HepG2 (cell line): ENCODE measurements at regions not wholly inside any gene's neighbourhood (a gene's known extent, or its start where the extent isn't known, plus 50 kb on each side); places are given as distances from the start of the nearest gene placed in this dataset.
A peak's percentile ranks its signal among the peaks of the same experiment; 100 is the strongest.

ENCODE experiments used
- ATAC-seq: fragments of 200-7000 bp; cut with Tn5 transposase; 3 replicates; pipeline ENCODE4 v1.9.1; 2020; ENCODE audit warnings: mild to moderate bottlenecking, moderate library complexity
- BruUV-seq: library from RNA; stranded (reverse); fragments of 400-500 nt; replicated peaks from 2 replicates; lab custom pipeline; 2021; lab: Mats Ljungman, UMichigan
- CTCF ChIA-PET: fragments of 300-600 bp; formaldehyde crosslinking; extraction: SDS; loops from one replicate; lab custom pipeline; 2021; ENCODE audit warnings: low total read pairs, inconsistent platforms, low intra/inter-chr PET ratio; lab: Yijun Ruan, JAX
- POLR2A ChIA-PET: fragments of 350-600 bp; sonication (Branson Sonifier 250); formaldehyde crosslinking; loops from one replicate; lab custom pipeline; 2020; ENCODE audit warnings: antibody characterized with exemption, inconsistent platforms; lab: Yijun Ruan, JAX
- DNase-seq: peaks from one replicate; pipeline ENCODE4 v3.0.0-alpha.2; 2015; ENCODE audit warnings: low spot score
- FAIRE-seq: peaks from 3 replicates; lab custom pipeline; 2011; peaks lifted over from hg19 to GRCh38; lab: Jason Lieb, UNC
- H2AFZ ChIP-seq: one replicate; pipeline ENCODE4 v1.6.1; 2011; ENCODE audit warnings: low read length, inconsistent platforms
- H3K27ac ChIP-seq: fragments of 300-600 bp; 3 replicates; pipeline ENCODE4 v1.8.0; 2011; ENCODE audit warnings: mixed run types, mild to moderate bottlenecking, mixed read lengths, low read length, inconsistent platforms; ENCODE audit not compliant: insufficient read depth; ENCODE audit errors: extremely low read length
- H3K27me3 ChIP-seq, 2 experiments: fragments of 200-600 bp in 1 of 2; 2 replicates in 1 of 2; 3 replicates in 1 of 2; pipeline versions ENCODE4 v1.6.0 to v1.8.0; 2011; ENCODE audit warnings: low read length in 2 of 2, mild to moderate bottlenecking in 2 of 2, moderate library complexity in 2 of 2, inconsistent platforms in 1 of 2; ENCODE audit not compliant: insufficient read depth in 2 of 2, control insufficient read depth in 1 of 2
- H3K36me3 ChIP-seq, 2 experiments: fragments of 200-600 bp in 1 of 2; replicated peaks in 1 of 2; 2 replicates in 1 of 2; 3 replicates in 1 of 2; pipeline versions ENCODE4 v1.5.1 to v1.8.0; 2011; ENCODE audit warnings: low read length in 2 of 2, inconsistent platforms in 1 of 2; ENCODE audit not compliant: insufficient read depth in 2 of 2, control insufficient read depth in 1 of 2
- H3K4me1 ChIP-seq: 2 replicates; pipeline ENCODE4 v1.5.1; 2012; ENCODE audit warnings: low read length, inconsistent platforms; ENCODE audit not compliant: insufficient read depth
- H3K4me2 ChIP-seq: 2 replicates; pipeline ENCODE4 v1.6.0; 2011; ENCODE audit warnings: low read depth, low read length, inconsistent platforms
- H3K4me3 ChIP-seq, 3 experiments: fragments of 200-600 bp in 1 of 3; sonication (generic), shearing (Covaris generic) in 1 of 3; replicated peaks in 1 of 3; 2 replicates each; pipeline ENCODE4 v1.5.1; 2011 to 2016; ENCODE audit warnings: low read length in 3 of 3, inconsistent platforms in 2 of 3, low read depth in 2 of 3, mild to moderate bottlenecking in 2 of 3, control low read depth in 1 of 3, mixed read lengths in 1 of 3; ENCODE audit not compliant: insufficient read depth in 1 of 3
- H3K79me2 ChIP-seq: one replicate; pipeline ENCODE4 v1.6.1; 2011; ENCODE audit warnings: low read length, inconsistent platforms; ENCODE audit not compliant: insufficient read depth
- H3K9ac ChIP-seq: 2 replicates; pipeline ENCODE4 v1.6.0; 2011; ENCODE audit warnings: mild to moderate bottlenecking, low read depth, low read length, inconsistent platforms; ENCODE audit not compliant: insufficient read depth
- H3K9me3 ChIP-seq: 2 replicates; pipeline ENCODE4 v1.5.1; 2012; ENCODE audit warnings: mild to moderate bottlenecking, low read length
- H4K20me1 ChIP-seq: 2 replicates; pipeline ENCODE4 v1.6.0; 2011; ENCODE audit warnings: inconsistent platforms, mild to moderate bottlenecking, low read length, moderate library complexity; ENCODE audit not compliant: insufficient read depth
- ARID2 ChIP-seq: sonication (generic); formaldehyde crosslinking; IDR thresholded peaks from 2 replicates; pipeline ENCODE4 v1.8.1; 2022; ENCODE audit warnings: mild to moderate bottlenecking, missing genetic modification reagents, borderline replicate concordance
- CENPBD1 ChIP-seq: sonication (generic); formaldehyde crosslinking; IDR thresholded peaks from 2 replicates; pipeline ENCODE4 v1.8.0; 2022; ENCODE audit warnings: missing genetic modification reagents, low read depth, mild to moderate bottlenecking, borderline replicate concordance
- FIP1L1 ChIP-seq: fragments of 200-400 bp; formaldehyde crosslinking; IDR thresholded peaks from 2 replicates; pipeline ENCODE4 v1.6.1; 2018; ENCODE audit warnings: low read depth, mild to moderate bottlenecking, low read length, moderate library complexity, borderline replicate concordance; ENCODE audit not compliant: insufficient read depth
- FOXC1 ChIP-seq: sonication (generic); formaldehyde crosslinking; IDR thresholded peaks from 2 replicates; pipeline ENCODE4 v1.8.0; 2022; ENCODE audit warnings: mild to moderate bottlenecking, missing genetic modification reagents, borderline replicate concordance
- FOXP1 ChIP-seq, 2 experiments: fragments of 450-650 bp in 1 of 2; IDR thresholded peaks; 2 replicates each; pipeline ENCODE4 v1.6.1; 2017 to 2018; ENCODE audit warnings: antibody characterized with exemption in 1 of 2
- FOXP4 ChIP-seq: sonication (generic); formaldehyde crosslinking; IDR thresholded peaks from 2 replicates; pipeline ENCODE4 v1.4.0; 2020; ENCODE audit warnings: missing genetic modification reagents
- HCFC1 ChIP-seq: fragments of 150-350 bp; IDR thresholded peaks from 2 replicates; pipeline ENCODE4 v1.6.1; 2014; ENCODE audit warnings: low read depth, low read length
- HOXA3 ChIP-seq: sonication (generic); formaldehyde crosslinking; IDR thresholded peaks from 2 replicates; pipeline ENCODE4 v1.5.0; 2020; ENCODE audit warnings: missing genetic modification reagents
- KLF12 ChIP-seq: sonication (generic); formaldehyde crosslinking; IDR thresholded peaks from 2 replicates; pipeline ENCODE4 v1.4.0; 2020; ENCODE audit warnings: missing genetic modification reagents, borderline replicate concordance
- MTF1 ChIP-seq: sonication (generic); formaldehyde crosslinking; IDR thresholded peaks from 2 replicates; pipeline ENCODE4 v1.5.0; 2020; ENCODE audit warnings: missing genetic modification reagents
- MXD1 ChIP-seq: sonication (generic); formaldehyde crosslinking; IDR thresholded peaks from 2 replicates; pipeline ENCODE4 v1.4.0; 2020; ENCODE audit warnings: mild to moderate bottlenecking, missing genetic modification reagents
- NKX3-1 ChIP-seq: sonication (generic); formaldehyde crosslinking; IDR thresholded peaks from 2 replicates; pipeline ENCODE4 v1.5.0; 2020; ENCODE audit warnings: missing genetic modification reagents
- PAF1 ChIP-seq: IDR thresholded peaks from 2 replicates; pipeline ENCODE4 v1.6.1; 2016; ENCODE audit warnings: missing genetic modification reagents, missing compliant biosample characterization
- PAX8 ChIP-seq: sonication (generic); formaldehyde crosslinking; IDR thresholded peaks from 2 replicates; pipeline ENCODE4 v1.8.0; 2022; ENCODE audit warnings: mild to moderate bottlenecking, missing genetic modification reagents, borderline replicate concordance
- PCBP1 ChIP-seq: fragments of 200-400 bp; formaldehyde crosslinking; IDR thresholded peaks from 2 replicates; pipeline ENCODE4 v1.6.1; 2017; ENCODE audit warnings: mild to moderate bottlenecking, low read depth, low read length, borderline replicate concordance
- POLR2G ChIP-seq: fragments of 200-400 bp; formaldehyde crosslinking; IDR thresholded peaks from 2 replicates; pipeline ENCODE4 v1.6.1; 2018; ENCODE audit warnings: mild to moderate bottlenecking, low read depth, low read length, moderate library complexity
- RFX3 ChIP-seq: IDR thresholded peaks from 2 replicates; pipeline ENCODE4 v1.6.1; 2016; ENCODE audit warnings: missing biosample characterization, missing genetic modification reagents
- RNF219 ChIP-seq: sonication (generic); formaldehyde crosslinking; IDR thresholded peaks from 2 replicates; pipeline ENCODE4 v1.5.0; 2020; ENCODE audit warnings: mild to moderate bottlenecking, missing genetic modification reagents
- SP4 ChIP-seq: sonication (generic); formaldehyde crosslinking; IDR thresholded peaks from 2 replicates; pipeline ENCODE4 v1.8.1; 2023; ENCODE audit warnings: mild to moderate bottlenecking, missing genetic modification reagents
- TEAD3 ChIP-seq: optimal IDR thresholded peaks from 2 replicates; pipeline ENCODE3; 2016; ENCODE audit warnings: borderline replicate concordance
- TOE1 ChIP-seq: sonication (generic); formaldehyde crosslinking; IDR thresholded peaks from 2 replicates; pipeline ENCODE4 v1.4.0; 2020; ENCODE audit warnings: mild to moderate bottlenecking, missing genetic modification reagents
- WGBS: methylation state at CpG from one replicate; pipeline ENCODE4 v1.1.6; 2017; ENCODE audit warnings: low lambda C conversion rate; 5-methylcytosine and 5-hydroxymethylcytosine counted together
- in situ Hi-C: cut with HindIII; loops from 2 replicates; pipeline ENCODE4 v1.10.0; 2017; ENCODE audit warnings: low pct_unique_long_range_greater_than_20kb; ENCODE audit not compliant: extremely low pct_ligation_motif_present
- intact Hi-C: fragments of 100-400 bp; cut with micrococcal nuclease; formaldehyde crosslinking; loops from one replicate; pipeline ENCODE4 v1.10.0; 2022; ENCODE audit not compliant: unreplicated experiment

- peaks cover 89% of the 10 kb centered on the region for H3K4me1 ChIP-seq
- TF ChIP-seq FOXP4 (CRISPR knock-in tag), result peak; percentile 77
- no peak for TF ChIP-seq FOXC1 (CRISPR knock-in tag)
- TF ChIP-seq PAF1 (CRISPR knock-in tag), result no peak
- TF ChIP-seq TOE1 (CRISPR knock-in tag), result no peak
- TF ChIP-seq FIP1L1, result no peak
- no peak for TF ChIP-seq PCBP1
- TF ChIP-seq NKX3-1 (CRISPR knock-in tag), result no peak
- no peak for TF ChIP-seq MXD1 (CRISPR knock-in tag)
- TF ChIP-seq HCFC1, result no peak
- no peak for TF ChIP-seq KLF12 (CRISPR knock-in tag)
- TF ChIP-seq HOXA3, result 0 out of 2 replicates have a peak, but pooled peaks have one; percentile 32
- TF ChIP-seq SP4, result no peak
- 0 out of 2 replicates have a peak, but pooled peaks have one; percentile 22 for TF ChIP-seq POLR2G
- TF ChIP-seq ARID2 (CRISPR knock-in tag), result no peak
- TF ChIP-seq RNF219 (CRISPR knock-in tag), result no peak
- peak; percentile 32 for TF ChIP-seq TEAD3
- no peak for TF ChIP-seq RFX3 (CRISPR knock-in tag)
- no peak for TF ChIP-seq CENPBD1 (CRISPR knock-in tag)
- no peak for TF ChIP-seq MTF1 (CRISPR knock-in tag)
- TF ChIP-seq PAX8 (CRISPR knock-in tag), result no peak
- TF ChIP-seq FOXP1 (IDR thresholded peaks at IDR 0.05), result no peak
- peak; percentile 82 for TF ChIP-seq FOXP1 (CRISPR knock-in tag; IDR thresholded peaks at IDR 0.05)
These were observed 201.5 kb upstream of the IL12A start for GRCh38 chr3:159787178-159787574.

More at GRCh38 chr3:159787178-159787574, 201.5 kb upstream of the IL12A start:
- Histone ChIP-seq H3K4me2 (peak overlapping the region; percentile 55), H3K36me3 (no peaks in the 10 kb centered on the region), H3K79me2 (no peaks in the 10 kb centered on the region), H3K27me3 (no peaks in the 10 kb centered on the region; a peak in 1 of 5 replicates), H2AFZ (no peak overlapping the region), H4K20me1 (no peaks in the 10 kb centered on the region), H3K9me3 (no peaks in the 10 kb centered on the region), H3K27ac (peak overlapping the region; percentile 72), H3K9ac (peak overlapping the region; percentile 21), H3K4me3 (no peak overlapping the region; a peak in 1 of 6 replicates)
- BruUV-seq, result no TSS peak
- ChIA-PET CTCF (no interaction called here), POLR2A (no interaction called here)
- ATAC-seq (peak; percentile 78), DNase-seq (peak; percentile 85), FAIRE-seq (peak; percentile 68)
- intact Hi-C loops, result loop anchor here (1.0 kb wide), 1 partner anchor 12 kb away; no protein-coding TSS in a partner anchor
- 0% methylated on average over 4 of the region's 4 CpGs for WGBS
- in situ Hi-C loops, result no loop called here
